Rectal smooth muscle tissue (tissue), 1 donor: ENCODE measurements at regions not wholly inside any gene's neighbourhood (a gene's known extent, or its start where the extent isn't known, plus 50 kb on each side); places are given as distances from the start of the nearest gene placed in this dataset.
"Not testable (repeated sequence)": the region's sequence is repeated elsewhere in the genome, so short reads cannot be mapped to it uniquely, and the experiment has no call there.

ENCODE experiments used
- H3K27ac ChIP-seq: one replicate; pipeline ENCODE4 v1.7.0; 2013; ENCODE audit warnings: low read depth, low read length, inconsistent platforms
- H3K27me3 ChIP-seq: one replicate; pipeline ENCODE4 v1.7.0; 2013; ENCODE audit warnings: low read length; ENCODE audit not compliant: control insufficient read depth, insufficient read depth
- H3K36me3 ChIP-seq: one replicate; pipeline ENCODE4 v1.7.0; 2013; ENCODE audit warnings: low read length; ENCODE audit not compliant: control insufficient read depth, insufficient read depth
- H3K4me1 ChIP-seq: one replicate; pipeline ENCODE4 v1.7.0; 2013; ENCODE audit warnings: low read length; ENCODE audit not compliant: control insufficient read depth, insufficient read depth
- H3K4me3 ChIP-seq: one replicate; pipeline ENCODE4 v1.7.0; 2013; ENCODE audit warnings: low read length
- H3K9ac ChIP-seq: one replicate; pipeline ENCODE4 v1.7.0; 2013; ENCODE audit warnings: low read length

DNA sequence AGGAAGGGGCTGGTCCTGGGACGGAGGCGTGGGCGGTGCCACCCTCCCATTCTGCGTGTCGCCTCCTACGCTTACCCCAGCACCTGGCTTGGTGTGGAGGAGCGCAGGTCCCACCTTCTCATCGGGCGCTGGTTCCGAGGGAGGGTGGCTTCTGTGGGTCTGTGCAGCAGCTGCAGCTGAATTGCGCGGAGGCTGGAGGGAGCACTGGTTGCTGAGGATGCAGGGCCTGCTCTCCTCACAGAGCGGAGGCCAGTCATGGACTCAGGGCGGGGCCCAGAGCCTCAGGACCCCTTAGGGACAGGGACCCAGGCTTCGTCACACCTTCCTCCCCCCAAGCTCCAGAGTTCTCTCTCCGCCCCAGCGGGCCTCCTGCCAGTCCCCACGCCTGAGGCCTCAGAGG is 127.8 kb upstream of the MAP3K4 start:
- no peak overlapping the region for H3K27ac ChIP-seq
- H3K9ac ChIP-seq, result no peak overlapping the region
- no peaks in the 10 kb centered on the region for H3K27me3 ChIP-seq

DNA sequence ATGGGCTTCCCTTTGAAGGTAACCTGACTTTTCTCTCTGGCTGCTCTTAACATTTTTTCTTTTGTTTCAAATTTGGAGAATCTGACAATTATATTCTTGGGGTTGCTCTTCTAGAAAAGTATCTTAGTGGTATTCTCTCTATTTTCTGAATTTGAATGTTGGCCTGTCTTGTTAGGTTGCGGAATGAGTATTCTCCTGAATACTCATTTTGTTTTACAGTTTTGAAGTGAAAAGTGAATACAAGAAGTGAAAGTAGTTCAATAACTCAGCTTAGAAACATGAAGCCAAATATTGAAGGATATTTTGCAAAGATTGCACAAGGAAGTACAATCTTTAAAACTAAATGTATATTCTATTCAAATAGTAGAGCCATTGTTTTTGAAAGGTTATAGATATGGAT is 120.2 kb upstream of the MAP3K4 start:
- Histone ChIP-seq H3K27me3 (no peaks in the 10 kb centered on the region), H3K27ac (no peak overlapping the region), H3K36me3 (no peaks in the 10 kb centered on the region), H3K4me3 (no peak overlapping the region), H3K9ac (no peak overlapping the region), H3K4me1 (no peaks in the 10 kb centered on the region)

More for the DNA sequence above, 127.8 kb upstream of the MAP3K4 start:
- no peaks in the 10 kb centered on the region for H3K4me1 ChIP-seq
- no peak overlapping the region for H3K4me3 ChIP-seq
- no peaks in the 10 kb centered on the region for H3K36me3 ChIP-seq

DNA sequence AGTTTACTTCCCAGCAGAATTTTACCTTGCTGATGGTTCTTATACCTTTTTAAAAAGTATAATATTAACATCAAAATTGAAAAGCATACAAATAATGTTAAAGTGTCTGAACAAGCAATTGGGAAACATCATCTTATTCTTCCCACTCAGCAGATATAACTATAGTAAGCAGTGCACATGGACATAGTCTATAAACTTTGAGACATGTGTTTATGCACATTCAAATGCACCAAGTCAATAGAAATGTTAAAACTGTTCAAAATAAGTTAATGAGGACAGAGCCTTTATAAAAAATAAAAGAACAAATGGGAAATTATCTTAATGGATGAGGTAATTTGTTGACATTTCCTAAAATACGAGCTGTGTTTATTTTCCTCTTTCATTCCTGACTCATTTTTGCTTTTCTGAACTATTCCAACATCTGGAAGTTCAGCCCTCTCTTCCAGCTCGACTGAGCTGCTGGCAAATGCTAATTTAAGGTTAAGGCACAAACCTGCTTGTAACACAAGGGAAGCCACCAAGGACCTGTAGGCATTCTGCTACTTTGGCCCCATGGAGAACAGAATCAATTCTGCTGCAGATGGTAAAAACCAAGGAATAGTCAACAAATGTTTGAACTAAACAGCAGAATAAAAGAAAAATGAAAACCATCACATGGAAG is 110.3 kb upstream of the MAP3K4 start:
- Histone ChIP-seq H3K9ac (no peak overlapping the region), H3K4me1 (no peaks in the 10 kb centered on the region), H3K27ac (no peak overlapping the region), H3K4me3 (no peak overlapping the region), H3K27me3 (no peaks in the 10 kb centered on the region), H3K36me3 (no peaks in the 10 kb centered on the region)

DNA sequence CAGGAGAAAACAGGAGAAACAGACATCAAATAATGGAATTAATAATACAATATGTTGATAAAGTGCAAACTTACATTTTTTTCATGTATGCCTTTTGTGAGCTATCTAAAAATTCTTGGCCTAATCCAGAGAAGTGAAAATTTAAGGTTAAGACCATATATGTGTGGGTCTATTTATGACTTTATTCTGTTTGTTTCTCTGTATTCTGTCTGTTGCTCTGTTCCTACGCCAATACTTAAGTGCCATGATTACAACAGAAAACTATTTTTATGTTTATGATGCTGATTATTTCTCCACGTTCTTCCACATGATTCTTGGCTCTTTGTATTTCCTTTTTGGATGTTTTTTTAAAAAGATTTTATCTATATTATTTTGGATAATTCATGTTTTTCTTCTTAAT is 109.6 kb upstream of the MAP3K4 start:
- Histone ChIP-seq H3K27ac (no peak overlapping the region), H3K27me3 (no peaks in the 10 kb centered on the region)

DNA sequence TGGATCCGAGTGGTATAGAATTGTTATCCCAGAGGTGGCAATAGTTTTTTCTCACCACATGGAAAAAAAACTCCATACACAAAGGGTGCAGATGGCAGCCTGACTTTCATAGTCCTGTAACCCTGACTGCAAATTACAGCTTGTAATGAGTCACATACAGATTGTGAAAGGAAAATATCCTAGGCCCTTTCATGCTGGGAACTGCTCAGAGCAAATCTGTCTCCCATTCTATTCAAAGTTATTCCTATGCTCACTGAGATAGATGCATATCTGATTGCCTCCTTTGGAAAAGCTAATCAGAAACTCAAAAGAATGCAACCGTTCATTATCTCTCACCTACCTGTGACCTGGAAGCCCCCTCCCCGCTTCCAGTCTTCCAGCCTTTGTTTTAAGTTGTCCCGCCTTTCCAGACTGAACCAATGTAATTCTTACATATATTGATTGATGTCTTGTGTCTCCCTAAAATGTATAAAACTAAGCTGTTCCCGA is 108.7 kb upstream of the MAP3K4 start:
- Histone ChIP-seq H3K4me3 (no peak overlapping the region), H3K9ac (no peak overlapping the region), H3K36me3 (no peaks in the 10 kb centered on the region), H3K27ac (no peak overlapping the region), H3K4me1 (no peaks in the 10 kb centered on the region), H3K27me3 (no peaks in the 10 kb centered on the region)

More for the DNA sequence above, 109.6 kb upstream of the MAP3K4 start:
- Histone ChIP-seq H3K36me3 (no peaks in the 10 kb centered on the region), H3K4me1 (no peaks in the 10 kb centered on the region), H3K4me3 (no peak overlapping the region), H3K9ac (no peak overlapping the region)

DNA sequence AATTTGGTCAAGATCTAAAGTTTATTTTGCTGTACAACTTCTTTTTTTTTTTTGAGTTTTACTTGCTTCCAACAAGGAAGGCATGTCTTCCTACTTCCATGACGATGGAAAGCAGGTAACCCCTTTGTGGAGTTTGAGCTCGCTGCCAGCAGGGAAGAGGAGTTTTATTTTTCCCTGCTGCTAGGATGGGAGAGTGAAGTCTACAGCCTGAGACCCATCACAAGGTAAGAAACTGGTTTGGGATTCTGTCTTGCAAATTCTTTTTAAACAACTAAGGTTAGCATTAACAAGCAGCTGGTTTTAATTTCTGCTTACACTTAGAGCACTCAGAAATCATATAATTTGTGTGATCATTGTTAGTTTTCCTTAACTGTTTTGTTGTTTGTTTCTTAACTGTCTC is 108.0 kb upstream of the MAP3K4 start:
- Histone ChIP-seq H3K27me3 (no peaks in the 10 kb centered on the region), H3K9ac (no peak overlapping the region), H3K27ac (no peak overlapping the region), H3K4me3 (no peak overlapping the region), H3K36me3 (no peaks in the 10 kb centered on the region), H3K4me1 (no peaks in the 10 kb centered on the region)

DNA sequence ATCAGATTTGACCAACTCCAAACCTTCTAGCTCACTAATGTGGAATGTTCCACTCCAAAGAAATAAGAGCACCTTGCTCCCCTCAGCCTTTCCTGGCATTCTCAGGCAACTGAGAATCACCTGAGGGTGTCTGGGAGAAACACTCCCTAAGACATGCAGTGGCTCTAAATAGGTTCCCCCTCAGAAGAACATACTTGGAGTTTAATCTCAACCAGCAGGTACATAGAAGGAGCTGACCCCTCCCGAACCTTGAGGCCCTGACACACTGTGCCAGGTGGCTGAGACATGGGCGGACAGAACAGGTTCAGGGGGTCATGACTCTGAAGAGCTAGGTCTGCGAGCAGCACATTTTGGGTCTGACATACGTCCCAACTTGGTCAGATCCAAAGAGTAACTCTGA is 107.6 kb upstream of the MAP3K4 start:
- H3K4me1 ChIP-seq, result no peaks in the 10 kb centered on the region
- no peaks in the 10 kb centered on the region for H3K36me3 ChIP-seq
- no peaks in the 10 kb centered on the region for H3K27me3 ChIP-seq
- no peak overlapping the region for H3K4me3 ChIP-seq
- H3K27ac ChIP-seq, result no peak overlapping the region
- H3K9ac ChIP-seq, result no peak overlapping the region

DNA sequence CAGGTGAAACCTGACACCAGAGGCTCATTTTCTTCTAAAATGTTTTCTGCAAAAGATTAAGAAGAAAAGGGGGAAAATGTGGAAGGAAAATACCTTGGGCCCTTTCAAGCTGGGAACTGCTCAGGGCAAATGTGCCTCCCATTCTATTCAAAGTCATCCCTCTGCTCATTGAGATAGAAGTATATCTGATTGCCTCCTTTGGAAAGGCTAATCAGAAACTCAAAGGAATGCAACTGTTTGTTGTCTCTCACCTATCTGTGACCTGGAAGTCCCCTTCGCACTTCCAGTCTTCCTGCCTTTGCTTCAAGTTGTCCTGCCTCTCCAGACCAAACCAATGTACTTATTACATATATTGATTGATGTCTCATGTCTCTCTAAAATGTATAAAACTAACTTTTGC is 102.4 kb upstream of the MAP3K4 start:
- H3K9ac ChIP-seq, H3K36me3 ChIP-seq, H3K4me1 ChIP-seq, H3K27me3 ChIP-seq, H3K4me3 ChIP-seq, H3K27ac ChIP-seq: not testable (repeated sequence)

DNA sequence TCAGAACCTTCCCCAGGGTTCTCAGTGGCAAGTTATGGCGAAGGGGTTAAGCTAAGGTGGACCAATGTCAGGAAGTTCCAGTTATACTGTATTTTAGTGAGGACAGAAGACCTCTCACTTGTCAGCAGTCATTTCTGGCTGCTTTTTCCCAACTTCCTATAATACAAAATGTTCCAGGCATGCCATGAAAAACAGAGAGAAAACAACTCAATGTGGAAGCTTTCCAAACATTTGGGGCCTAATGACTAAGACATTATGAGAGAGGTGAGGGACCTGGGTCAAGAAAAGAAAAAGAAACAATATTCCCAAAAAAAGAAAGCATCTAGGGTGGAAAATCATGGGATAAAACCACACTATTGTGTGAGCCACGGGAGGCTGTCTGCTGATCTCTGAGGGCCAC is 99.9 kb upstream of the MAP3K4 start:
- Histone ChIP-seq H3K4me3 (no peak overlapping the region), H3K4me1 (no peaks in the 10 kb centered on the region), H3K36me3 (no peaks in the 10 kb centered on the region), H3K27ac (no peak overlapping the region), H3K9ac (no peak overlapping the region), H3K27me3 (no peaks in the 10 kb centered on the region)

DNA sequence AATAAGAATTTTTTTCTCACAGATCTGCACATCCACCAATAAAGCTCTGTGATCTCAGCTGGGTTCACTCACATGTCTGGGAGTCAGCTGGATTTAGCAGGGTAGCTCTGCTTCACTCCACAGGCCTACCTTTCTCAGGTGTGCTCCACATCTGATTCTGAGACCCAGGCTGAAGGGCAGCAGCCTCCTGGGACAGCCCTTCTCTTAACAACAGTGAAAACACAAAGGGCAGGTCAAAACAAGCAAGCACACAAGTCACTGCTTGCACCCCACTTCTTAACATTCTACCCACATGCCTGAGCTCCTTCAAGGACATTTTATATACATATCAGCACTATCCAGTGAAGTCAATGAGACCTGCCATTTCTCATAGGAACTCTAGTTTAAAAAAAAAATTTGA is 96.0 kb upstream of the MAP3K4 start:
- Histone ChIP-seq H3K36me3 (no peaks in the 10 kb centered on the region), H3K9ac (no peak overlapping the region), H3K4me3 (no peak overlapping the region)

DNA sequence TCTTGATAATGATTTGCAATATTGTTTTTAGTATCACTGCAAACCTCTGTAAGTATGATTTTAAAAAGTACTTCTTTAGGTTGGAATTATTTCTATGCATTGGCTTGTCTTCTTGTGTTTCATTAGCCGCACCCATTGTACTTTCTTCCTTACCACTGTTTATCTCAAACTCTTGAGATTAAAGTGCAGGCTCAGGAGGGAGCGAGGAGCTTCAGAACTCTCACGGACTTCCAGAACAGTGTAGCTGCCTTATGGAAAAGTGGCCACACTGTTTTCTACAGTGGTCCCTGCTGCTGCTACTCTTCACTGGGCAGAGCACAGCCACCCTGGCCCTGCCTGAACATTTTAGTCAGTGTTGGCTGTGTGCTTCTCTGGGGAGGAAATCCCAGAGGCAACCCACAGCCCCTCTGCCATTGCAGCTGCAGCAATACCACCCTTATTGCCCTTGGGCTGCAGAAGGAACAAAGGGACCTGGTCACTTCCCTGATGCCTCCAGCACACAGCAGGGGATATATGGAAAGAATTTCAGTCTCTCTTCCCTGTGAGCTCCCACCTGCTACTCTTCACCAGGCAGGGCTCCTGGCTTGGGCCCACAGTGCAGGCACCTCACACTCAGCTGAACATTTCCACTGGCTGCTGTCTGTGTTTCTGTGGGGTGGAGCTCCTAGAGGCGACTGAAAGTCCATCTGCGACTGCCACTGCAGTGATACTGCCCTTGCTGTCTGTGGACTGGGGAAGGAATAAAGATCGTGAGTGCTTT is 91.7 kb upstream of the MAP3K4 start:
- Histone ChIP-seq H3K27ac (no peak overlapping the region), H3K4me1 (no peaks in the 10 kb centered on the region), H3K36me3 (no peaks in the 10 kb centered on the region), H3K9ac (no peak overlapping the region), H3K4me3 (no peak overlapping the region), H3K27me3 (peaks cover 3% of the 10 kb centered on the region)

More for the DNA sequence above, 96.0 kb upstream of the MAP3K4 start:
- no peaks in the 10 kb centered on the region for H3K27me3 ChIP-seq
- no peaks in the 10 kb centered on the region for H3K4me1 ChIP-seq
- H3K27ac ChIP-seq, result no peak overlapping the region

DNA sequence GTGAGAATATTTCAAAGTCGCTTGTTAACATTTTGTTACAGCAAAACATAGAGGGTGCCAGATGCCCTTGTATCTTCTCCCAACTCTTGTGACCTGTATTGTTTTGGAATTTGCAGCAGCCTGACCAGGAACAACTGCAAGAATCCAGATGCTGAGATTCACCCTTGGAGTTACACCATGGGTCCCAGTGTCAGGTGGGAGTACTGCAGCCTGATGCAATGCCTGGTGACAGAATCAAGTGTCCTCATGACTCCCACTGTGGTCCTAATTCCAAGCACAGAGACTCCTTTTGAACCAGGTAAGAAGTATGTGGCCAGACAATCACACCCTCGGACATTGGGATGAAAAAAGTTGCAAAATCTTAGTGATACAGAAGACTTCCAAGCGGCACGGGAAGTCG is 79.6 kb upstream of the MAP3K4 start:
- H3K9ac ChIP-seq, result no peak overlapping the region
- no peaks in the 10 kb centered on the region for H3K4me1 ChIP-seq
- H3K27me3 ChIP-seq, result no peaks in the 10 kb centered on the region
- no peak overlapping the region for H3K4me3 ChIP-seq
- H3K36me3 ChIP-seq, result no peaks in the 10 kb centered on the region
- H3K27ac ChIP-seq, result no peak overlapping the region

DNA sequence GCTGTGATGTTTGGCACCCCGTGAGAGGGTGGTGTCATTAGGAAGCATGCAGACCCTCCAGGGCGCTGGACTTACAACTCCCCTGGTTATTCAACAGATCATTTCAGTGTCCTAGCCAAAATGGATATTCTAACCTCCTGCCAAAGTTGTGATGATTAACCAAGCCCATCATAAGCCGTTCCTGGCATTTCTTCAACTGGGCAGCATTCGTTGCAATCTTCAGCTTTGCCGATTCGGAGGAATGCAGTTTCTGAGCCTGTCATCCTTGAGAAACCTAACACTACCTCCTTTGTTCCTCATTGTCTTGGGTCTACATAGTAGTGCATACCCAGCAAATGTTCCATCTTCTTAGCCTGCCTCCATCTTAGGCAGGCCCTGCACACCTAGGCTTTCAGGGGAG is 79.2 kb upstream of the MAP3K4 start:
- no peaks in the 10 kb centered on the region for H3K36me3 ChIP-seq
- H3K27ac ChIP-seq, result no peak overlapping the region
- H3K27me3 ChIP-seq, result no peaks in the 10 kb centered on the region
- no peak overlapping the region for H3K9ac ChIP-seq
- H3K4me1 ChIP-seq, result no peaks in the 10 kb centered on the region
- no peak overlapping the region for H3K4me3 ChIP-seq
